ENCODE measurements at regions not wholly inside any gene's neighbourhood (a gene's known extent, or its start where the extent isn't known, plus 50 kb on each side); places are given as distances from the start of the nearest gene placed in this dataset.
A peak's percentile ranks its signal among the peaks of the same experiment; 100 is the strongest.
"Not testable (repeated sequence)": the region's sequence is repeated elsewhere in the genome, so short reads cannot be mapped to it uniquely, and the experiment has no call there.

GRCh38 chr1:93771843-93772242 lies 90.2 kb upstream of the BCAR3 start:
- no peak for DNase-seq

- DNase-seq, result no peak
These were observed 89.0 kb upstream of the BCAR3 start for GRCh38 chr1:93770640-93771039.

- no peak for DNase-seq
These were observed 88.1 kb upstream of the BCAR3 start for GRCh38 chr1:93769777-93770176.

- DNase-seq, result no peak
These were observed 86.8 kb upstream of the BCAR3 start for GRCh38 chr1:93768380-93768863.

GRCh38 chr1:93766451-93766850 lies 84.8 kb upstream of the BCAR3 start:
- DNase-seq, result no peak

- no peak for DNase-seq
These were observed 83.5 kb upstream of the BCAR3 start for GRCh38 chr1:93765099-93765498.

GRCh38 chr1:93764366-93764750 lies 82.7 kb upstream of the BCAR3 start:
- DNase-seq, result no peak

- DNase-seq, result no peak
These were observed 82.2 kb upstream of the BCAR3 start for GRCh38 chr1:93763704-93764365.

GRCh38 chr1:93758842-93759515 lies 77.3 kb upstream of the BCAR3 start:
- DNase-seq, result peak; percentile 9 to 20

- no peak for DNase-seq
These were observed 75.8 kb upstream of the BCAR3 start for GRCh38 chr1:93757256-93758036.

- DNase-seq, result no peak
These were observed 75.0 kb upstream of the BCAR3 start for GRCh38 chr1:93756657-93757056.

GRCh38 chr1:93755251-93755715 lies 73.6 kb upstream of the BCAR3 start:
- DNase-seq, result not testable (repeated sequence)

- no peak for DNase-seq
These were observed 72.4 kb upstream of the BCAR3 start for GRCh38 chr1:93753791-93754763.

- no peak for DNase-seq
These were observed 70.0 kb upstream of the BCAR3 start for GRCh38 chr1:93751377-93752250.

- no peak for DNase-seq
These were observed 69.3 kb upstream of the BCAR3 start for GRCh38 chr1:93750955-93751354.

GRCh38 chr1:93749894-93750301 lies 68.3 kb upstream of the BCAR3 start:
- DNase-seq, result no peak

- no peak for DNase-seq
These were observed 67.8 kb upstream of the BCAR3 start for GRCh38 chr1:93749487-93749886.

- no peak for DNase-seq
These were observed 64.6 kb upstream of the BCAR3 start for GRCh38 chr1:93746021-93746812.

GRCh38 chr1:93744299-93744988 lies 62.8 kb upstream of the BCAR3 start:
- no peak for DNase-seq

- no peak for DNase-seq
These were observed 61.8 kb upstream of the BCAR3 start for GRCh38 chr1:93743465-93743864.

Measured in activated CD4-positive, alpha-beta T cell treated with anti-CD3 and anti-CD28 coated beads, Interleukin-2, amount 50 U/mL, for 48 hours (primary cell).